SU-DHL-6 (cell line): ENCODE measurements at regions not wholly inside any gene's neighbourhood (a gene's known extent, or its start where the extent isn't known, plus 50 kb on each side); places are given as distances from the start of the nearest gene placed in this dataset.

ENCODE experiments used
- EZH2phosphoT487 ChIP-seq: fragments of 200-600 bp; sonication (generic), shearing (Covaris generic); conservative IDR thresholded peaks from 2 replicates; pipeline ENCODE4 v1.6.1; 2018; ENCODE audit warnings: mild to moderate bottlenecking, antibody characterized with exemption, low read length, moderate library complexity, mixed read lengths
- TF ChIP-seq, protein P1 (sequence below): fragments of 200-600 bp; sonication (generic); IDR thresholded peaks from one replicate; pipeline ENCODE4 v1.5.1; 2017; ENCODE audit warnings: antibody characterized with exemption, mild to moderate bottlenecking, low read length, moderate library complexity; ENCODE audit not compliant: insufficient read depth, poor library complexity, severe bottlenecking

DNA sequence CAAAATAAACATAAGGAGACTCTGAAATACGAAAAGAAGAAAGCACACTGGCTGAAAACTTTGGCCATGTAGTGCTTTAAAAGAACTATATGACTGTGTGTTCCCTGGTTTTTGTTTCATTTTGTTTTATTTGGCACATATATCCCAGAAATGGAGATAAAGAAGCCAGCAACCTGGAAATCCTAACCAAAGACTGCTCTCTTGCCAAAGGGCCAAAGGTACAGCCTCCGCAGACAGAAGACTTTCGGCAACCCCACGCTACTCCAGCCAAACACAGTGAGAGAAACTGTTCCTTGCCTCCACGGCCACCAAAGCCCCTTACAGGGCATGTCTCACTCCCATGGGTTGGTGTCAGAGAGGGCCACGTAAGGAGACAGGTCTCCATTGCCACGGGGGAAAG is 381.2 kb upstream of the NETO1 start:
- TF ChIP-seq, protein P1, sequence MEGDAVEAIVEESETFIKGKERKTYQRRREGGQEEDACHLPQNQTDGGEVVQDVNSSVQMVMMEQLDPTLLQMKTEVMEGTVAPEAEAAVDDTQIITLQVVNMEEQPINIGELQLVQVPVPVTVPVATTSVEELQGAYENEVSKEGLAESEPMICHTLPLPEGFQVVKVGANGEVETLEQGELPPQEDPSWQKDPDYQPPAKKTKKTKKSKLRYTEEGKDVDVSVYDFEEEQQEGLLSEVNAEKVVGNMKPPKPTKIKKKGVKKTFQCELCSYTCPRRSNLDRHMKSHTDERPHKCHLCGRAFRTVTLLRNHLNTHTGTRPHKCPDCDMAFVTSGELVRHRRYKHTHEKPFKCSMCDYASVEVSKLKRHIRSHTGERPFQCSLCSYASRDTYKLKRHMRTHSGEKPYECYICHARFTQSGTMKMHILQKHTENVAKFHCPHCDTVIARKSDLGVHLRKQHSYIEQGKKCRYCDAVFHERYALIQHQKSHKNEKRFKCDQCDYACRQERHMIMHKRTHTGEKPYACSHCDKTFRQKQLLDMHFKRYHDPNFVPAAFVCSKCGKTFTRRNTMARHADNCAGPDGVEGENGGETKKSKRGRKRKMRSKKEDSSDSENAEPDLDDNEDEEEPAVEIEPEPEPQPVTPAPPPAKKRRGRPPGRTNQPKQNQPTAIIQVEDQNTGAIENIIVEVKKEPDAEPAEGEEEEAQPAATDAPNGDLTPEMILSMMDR, result no peak
- no peak for TF ChIP-seq EZH2phosphoT487
